Activated T-helper 1 cell treated with Interleukin-2 at 50 U/mL for 16 hours (primary cell): ENCODE measurements at regions not wholly inside any gene's neighbourhood (a gene's known extent, or its start where the extent isn't known, plus 50 kb on each side); places are given as distances from the start of the nearest gene placed in this dataset.

Experiments
- DNase-seq: peaks from one replicate; pipeline ENCODE4 v3.0.0-alpha.2; 2020; ENCODE audit warnings: low read depth

DNA sequence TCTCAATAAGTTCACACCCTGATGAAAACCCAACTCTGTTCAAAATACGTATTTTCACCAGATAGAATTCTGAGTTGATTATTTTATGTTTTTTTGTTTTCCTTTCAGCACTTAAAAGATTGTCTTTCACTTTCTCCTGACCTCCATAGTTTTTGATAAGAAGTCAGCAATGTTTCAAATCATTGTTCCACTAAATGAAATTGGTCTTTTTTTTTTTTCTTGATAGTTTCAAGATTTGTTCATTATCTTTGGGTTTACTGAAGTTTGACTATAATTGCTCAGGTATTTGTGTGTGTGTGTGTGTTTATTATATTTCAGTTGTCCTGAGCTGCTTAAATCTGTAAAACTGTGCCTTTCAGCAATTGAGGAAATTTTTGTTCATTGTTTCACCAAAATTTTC, 498.7 kb downstream of the TLE1 start:
- no peak for DNase-seq

GRCh38 chr9:81183761-81184160, 505.6 kb downstream of the TLE1 start:
- DNase-seq = no peak

DNA sequence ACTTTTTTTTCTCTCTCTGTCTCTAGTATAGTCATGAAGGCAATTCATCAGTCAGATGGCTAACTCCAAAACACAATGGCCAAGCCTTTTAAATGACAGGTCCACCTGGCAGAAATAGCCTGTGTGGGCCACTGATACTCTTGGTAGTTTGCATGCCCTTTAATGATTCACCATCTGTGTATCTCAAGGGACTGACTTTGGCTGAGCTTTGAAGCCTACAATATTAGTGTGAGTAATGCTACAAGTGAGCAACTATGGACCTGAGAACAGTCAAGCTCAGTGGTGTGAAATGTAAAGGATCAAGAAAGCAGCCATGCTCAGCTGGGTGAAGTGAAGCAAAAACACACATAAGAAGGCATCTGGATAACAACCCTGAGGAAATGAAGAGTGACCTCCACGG, 506.9 kb downstream of the TLE1 start:
- no peak for DNase-seq

GRCh38 chr9:81174023-81174422, 515.3 kb downstream of the TLE1 start:
- DNase-seq = no peak

DNA sequence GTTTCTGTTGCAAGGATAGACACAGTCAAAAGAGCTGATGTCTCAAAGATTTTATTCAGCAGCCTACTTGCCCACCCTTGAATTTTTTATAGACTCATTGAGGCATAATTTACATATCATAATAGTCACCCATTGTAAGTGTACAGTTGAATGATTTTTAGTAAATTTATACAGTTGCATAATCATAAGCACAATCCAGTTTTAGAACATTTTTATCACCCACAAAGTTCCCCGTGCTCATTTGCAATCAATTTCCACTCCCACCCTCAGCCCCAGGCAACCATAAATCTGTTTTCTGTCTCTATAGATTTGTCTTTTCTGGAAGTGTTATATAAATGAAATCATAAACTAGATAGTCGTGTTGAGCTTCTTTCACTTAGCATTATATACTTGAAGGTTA, 517.7 kb downstream of the TLE1 start:
- no peak for DNase-seq

DNA sequence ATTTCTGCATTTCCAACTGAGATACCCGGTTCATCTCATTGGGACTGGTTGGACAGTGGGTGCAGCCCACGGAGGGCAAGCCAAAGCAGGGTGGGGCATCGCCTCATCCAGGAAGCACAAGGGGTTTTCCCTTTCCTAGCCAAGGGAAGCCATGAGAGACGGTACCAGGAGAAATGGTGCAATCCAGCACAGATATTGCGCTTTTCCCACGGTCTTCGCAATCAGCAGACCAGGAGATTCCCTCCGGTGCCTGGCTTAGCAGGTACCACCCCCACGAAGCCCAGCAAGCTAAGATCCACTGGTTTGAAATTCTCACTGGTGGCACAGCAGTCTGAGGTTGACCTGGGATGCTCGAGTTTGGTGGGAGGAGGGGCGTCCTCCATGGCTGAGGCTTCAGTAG, 527.0 kb downstream of the TLE1 start:
- DNase-seq = no peak

GRCh38 chr9:81156381-81156780, 533.0 kb downstream of the TLE1 start:
- DNase-seq = no peak

- DNase-seq = no peak
Measured at GRCh38 chr9:81150016-81150625, 539.2 kb downstream of the TLE1 start.

GRCh38 chr9:81146684-81147337, 542.5 kb downstream of the TLE1 start:
- no peak for DNase-seq

DNA sequence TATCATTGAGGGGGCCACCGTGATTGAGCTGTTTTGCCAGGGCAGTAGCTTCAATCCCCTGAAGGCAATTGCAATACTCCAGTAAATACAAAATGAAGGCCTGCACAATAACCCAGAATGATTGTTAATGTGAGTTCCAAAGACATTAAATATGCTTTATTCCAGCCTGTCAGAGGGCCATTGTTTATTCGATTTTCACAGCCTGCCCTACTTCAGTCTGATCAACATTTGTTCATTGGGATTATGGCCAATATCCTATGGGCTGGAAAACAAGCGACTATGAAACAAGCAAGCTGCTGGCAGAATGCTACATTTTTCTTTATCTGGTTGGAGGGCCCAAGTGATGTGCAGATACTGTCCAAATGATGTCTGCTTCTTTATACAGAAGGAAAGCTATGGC, 543.1 kb downstream of the TLE1 start:
- no peak for DNase-seq

- DNase-seq = no peak
Measured at GRCh38 chr9:81145331-81145963, 543.9 kb downstream of the TLE1 start.

DNA sequence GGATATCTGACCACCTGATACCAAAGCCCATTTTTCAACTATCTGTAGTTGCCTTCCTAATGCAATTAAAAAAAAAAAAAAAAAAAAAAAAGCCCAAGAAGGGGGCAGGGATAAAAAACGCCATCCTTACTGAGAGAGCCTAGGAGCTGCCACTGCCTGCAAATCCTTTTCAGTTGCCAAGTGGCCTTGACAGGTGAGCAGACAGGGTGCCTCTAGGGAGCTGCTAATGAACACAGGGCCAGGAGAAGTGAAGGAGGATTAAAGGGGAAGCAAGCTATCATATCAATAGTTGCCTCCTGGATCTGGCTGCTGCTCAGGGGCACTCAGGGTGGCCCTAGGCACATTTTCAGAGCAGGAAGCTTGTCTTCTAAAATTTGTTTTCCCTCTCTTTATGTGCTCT, 547.4 kb downstream of the TLE1 start:
- no peak for DNase-seq

- DNase-seq = no peak
Measured at GRCh38 chr9:81137976-81138568, 551.3 kb downstream of the TLE1 start.

GRCh38 chr9:81132796-81133195, 556.6 kb downstream of the TLE1 start:
- no peak for DNase-seq

DNA sequence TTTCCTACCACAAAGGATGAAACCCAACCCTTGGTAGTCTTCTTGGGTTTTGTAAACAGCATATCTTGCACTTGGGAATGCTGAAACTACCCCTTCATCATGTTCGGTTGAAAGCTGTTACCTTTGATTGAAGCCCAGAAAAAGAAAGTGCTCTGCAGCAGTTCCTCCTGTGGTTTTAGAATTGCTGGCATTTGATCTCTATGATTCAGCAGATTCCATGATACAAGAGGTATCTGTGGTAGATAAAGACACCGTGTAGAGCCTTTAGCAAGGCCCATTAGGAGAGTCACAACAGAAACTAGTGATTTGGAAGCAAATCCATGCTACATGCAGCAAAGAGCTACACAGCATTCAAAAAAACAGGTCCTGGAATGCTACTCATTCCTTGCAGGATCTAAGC, 557.0 kb downstream of the TLE1 start:
- DNase-seq = no peak

DNA sequence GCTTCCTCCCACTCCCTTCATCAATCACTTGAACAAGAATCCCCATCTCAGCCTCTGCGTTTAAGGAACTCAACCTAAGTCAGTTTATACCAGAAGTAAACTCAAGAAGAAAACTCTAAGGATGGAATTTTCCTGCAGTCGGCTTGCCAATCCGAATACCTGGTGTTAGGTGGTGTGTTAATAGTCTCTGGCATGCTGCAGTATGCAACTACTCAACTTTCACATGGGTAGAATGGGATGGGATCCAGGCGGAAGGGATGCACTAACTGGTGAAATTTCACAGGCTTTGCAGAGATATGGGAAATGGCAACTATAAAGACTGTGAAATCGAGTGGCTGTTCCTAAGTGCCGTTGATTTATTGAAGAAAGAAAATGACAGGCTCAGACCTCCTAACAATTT, 560.6 kb downstream of the TLE1 start:
- no peak for DNase-seq

DNA sequence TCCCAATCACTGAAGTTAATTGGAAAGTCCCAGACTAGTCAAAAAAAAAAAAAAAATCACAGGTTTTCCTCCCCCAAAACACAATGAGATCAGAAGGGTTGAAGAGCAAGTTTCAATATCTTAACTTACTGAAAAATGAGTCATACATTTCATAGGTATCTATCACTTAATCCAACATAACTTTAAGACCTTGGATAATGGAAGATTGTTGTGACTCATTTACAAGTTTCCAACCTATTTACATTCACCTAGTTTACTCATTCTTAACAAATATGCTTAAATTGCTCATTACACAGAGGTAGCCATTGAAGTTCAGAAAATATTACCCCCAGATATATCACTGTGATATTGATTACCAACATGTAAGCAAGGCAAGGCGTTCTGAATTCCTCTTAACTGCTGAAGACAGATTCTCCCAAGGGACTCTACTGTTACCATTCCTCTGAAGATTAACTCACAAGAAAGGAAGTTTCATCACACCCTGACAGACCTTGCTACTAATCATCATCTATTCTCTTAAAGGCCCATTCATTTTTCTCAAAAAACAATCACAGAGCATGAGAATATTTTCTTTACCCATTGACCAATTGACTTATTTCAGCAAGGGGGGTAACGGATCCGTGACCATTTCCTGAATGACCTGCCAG, 563.8 kb downstream of the TLE1 start:
- DNase-seq = no peak

GRCh38 chr9:81123526-81123925, 565.8 kb downstream of the TLE1 start:
- no peak for DNase-seq

DNA sequence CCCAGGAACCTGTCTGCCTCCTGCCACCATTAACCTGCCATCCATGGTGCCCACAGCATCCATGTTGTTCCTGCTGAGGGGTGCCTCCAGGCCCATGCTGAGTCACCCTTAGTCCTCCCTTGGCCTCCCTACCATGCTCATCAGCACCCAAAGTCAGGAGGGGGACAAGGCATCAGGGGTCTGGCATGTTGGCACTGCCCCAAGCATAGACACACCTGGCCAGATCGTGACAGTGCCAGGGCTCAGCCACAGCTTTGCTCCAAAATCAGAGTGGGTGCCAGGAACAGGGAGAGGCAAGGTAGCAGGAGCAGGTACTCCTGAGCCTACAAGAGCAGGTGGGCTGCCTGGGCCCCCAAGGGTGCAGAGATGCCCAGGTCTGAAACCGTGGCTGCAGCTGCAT, 566.6 kb downstream of the TLE1 start:
- DNase-seq = no peak

GRCh38 chr9:81119591-81119990, 569.8 kb downstream of the TLE1 start:
- no peak for DNase-seq

- DNase-seq = no peak
Measured at GRCh38 chr9:81118416-81118815, 570.9 kb downstream of the TLE1 start.

DNA sequence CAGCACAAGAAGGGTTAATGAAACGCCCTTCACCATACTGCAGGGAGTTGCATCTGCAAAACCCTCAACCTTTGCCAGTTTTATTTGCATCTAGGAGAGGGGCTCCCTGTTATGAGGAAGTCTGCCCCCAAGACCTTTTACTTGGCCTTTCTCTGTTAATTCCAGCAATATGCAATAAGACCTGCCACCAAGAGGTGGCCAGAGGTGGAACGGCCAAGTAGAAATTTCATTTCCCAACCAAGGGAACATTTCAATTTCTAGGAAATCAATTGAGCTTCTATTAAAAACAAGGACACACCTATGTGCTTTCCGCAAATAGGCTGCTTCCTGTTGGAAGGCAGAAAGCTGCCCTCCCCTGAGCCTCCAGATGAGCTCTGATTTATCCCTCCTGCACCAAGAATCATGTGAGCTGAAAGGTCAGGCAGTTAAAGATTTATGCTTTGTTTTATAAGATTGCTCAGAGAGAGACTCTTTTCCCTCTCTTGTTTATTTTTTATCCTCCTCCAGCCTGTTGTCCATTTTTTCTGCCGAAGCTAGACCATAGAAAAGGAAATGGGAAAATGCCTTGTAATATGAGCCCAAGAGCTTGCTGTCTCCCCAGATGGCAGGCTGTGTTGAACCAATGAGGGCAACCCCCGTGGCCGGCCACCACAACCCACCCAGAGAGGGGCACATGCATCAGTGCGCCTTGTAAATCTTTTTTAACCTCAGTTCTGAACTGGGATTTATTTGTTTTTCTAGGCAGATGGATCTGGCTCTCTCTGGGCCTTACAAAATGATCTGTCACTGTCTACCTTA, 572.8 kb downstream of the TLE1 start:
- DNase-seq = no peak
